NCI-H2171 (cell line): ENCODE measurements at regions not wholly inside any gene's neighbourhood (a gene's known extent, or its start where the extent isn't known, plus 50 kb on each side); places are given as distances from the start of the nearest gene placed in this dataset.
A peak's percentile ranks its signal among the peaks of the same experiment; 100 is the strongest.

ENCODE experiments used
- DNase-seq: peaks from one replicate; lab custom pipeline; 2025; lab: John Stamatoyannopoulos, UW

DNA sequence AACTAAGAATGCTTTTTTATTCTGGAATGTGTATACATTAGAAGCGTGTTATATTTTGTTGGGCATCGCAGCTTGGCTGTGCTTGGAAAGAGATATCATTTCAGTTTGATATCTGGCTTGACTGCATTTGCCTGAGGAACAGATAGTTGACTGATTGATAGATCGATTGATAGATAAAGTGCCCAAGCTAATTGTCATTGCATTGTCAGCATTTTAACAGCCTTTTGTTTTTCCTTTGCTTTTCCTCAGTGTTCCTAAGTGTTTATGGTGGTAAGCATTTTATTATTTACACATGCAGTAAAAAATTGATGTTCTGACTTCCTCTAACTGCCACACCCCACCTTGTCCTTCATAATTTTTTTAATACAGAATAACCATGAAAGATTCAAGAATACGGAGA, 180.9 kb upstream of the GRIK2 start:
- DNase-seq, result no peak

DNA sequence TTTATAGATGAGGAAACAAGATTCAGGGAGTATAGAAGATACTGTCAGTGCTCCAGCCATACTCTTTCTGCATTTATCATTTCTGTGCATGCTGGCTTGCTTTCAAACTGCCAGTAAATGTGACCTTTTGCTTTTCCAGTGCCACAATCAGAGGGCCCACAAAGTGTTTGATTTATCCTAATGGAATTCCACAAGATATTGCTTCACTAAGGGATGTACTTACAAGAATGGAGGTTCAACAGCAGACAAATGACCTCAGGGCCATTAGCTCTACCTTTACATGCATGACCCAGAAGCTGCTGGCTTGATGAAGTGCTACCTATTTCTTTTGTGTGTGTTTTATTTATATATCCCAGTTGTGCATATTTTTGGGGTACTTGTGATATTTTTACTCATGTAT, 171.5 kb upstream of the GRIK2 start:
- no peak for DNase-seq

DNA sequence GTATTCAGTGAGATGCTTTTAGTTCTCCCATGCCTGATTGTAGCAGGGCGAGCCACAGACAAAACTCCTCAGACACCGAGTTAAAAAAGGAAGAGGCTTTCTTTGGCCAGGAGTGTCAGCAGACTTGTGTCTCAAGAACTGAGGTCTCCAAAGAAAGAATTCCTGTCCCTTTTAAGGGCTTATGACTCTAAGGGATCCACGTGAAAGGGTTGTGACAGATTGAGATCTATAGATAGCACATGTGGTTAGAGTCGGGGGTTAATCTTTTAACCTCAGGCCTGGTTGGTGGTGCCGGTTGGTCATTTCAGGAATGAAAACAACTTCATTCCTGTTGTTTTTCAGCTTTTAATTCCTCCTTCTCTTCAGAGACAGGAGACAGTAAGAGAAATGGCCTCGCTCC, 168.8 kb upstream of the GRIK2 start:
- DNase-seq, result no peak

DNA sequence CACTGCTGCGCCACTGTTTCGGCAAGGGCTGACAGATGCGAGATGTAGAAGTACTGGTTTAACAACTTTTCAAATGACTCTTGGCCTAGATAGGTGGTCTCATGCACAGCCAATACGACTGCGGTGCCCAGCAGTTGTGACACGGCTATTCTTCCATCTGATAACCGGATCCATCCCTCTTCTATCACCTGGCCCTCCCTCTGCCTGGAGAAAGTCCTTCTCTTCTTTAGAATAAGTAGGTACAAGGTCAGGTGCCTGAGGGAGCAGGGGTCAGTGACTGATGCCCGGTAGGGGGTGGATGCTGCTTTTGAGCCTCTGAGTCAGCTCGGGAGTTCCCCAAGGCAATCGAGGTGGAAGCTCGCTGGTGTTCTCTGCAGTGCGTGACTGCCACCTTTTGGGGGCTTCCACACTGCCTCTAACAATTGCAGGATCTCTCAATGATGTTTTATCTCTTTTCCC, 166.8 kb upstream of the GRIK2 start:
- DNase-seq, result peak; percentile 15

DNA sequence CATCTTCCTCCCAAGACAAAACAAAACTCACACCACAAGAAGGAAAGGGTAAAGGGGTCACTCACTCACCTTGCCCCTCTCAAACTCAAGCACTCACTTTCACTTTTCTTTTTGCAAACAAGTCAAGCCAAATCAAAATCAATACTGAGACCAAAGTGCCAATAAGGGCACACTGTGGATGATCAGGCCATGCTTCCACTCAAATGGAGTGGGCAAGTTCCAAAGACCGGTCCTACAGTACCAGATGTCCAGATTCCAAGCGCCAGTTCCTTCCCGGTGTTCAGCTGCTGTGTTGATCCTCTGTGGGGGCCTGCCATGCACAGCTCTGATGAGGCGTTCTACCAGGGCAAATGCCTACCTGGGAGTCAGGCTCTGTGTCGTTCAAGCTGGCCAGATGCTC, 162.6 kb upstream of the GRIK2 start:
- no peak for DNase-seq

DNA sequence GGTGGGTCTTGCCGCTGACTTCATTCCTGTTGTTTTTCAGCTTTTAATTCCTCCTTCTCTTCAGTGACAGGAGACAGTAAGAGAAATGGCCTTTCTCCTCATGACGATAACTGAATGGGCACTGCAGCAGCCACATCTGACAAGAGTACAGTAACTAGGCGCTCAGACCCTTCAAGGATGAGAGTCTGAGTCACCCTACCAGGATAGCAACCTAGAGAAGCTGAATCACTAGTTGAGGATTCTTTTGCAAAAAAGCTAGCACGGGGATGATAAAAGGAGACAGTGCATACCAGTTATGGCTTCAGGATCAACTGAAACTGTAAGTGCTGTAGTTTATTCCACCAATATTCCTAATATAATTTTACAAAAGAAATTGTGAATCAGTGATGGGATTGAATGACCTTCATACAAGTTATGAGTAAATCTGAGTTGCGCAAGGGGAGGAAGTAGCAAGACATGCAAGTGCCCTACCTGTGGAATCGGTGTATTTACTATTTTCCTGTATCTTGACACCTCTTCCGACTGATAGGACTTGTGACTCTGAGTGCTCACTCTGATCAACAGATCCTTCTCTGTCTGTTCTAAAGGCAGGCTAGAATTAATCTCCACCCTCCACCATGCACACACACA, 161.8 kb upstream of the GRIK2 start:
- no peak for DNase-seq

DNA sequence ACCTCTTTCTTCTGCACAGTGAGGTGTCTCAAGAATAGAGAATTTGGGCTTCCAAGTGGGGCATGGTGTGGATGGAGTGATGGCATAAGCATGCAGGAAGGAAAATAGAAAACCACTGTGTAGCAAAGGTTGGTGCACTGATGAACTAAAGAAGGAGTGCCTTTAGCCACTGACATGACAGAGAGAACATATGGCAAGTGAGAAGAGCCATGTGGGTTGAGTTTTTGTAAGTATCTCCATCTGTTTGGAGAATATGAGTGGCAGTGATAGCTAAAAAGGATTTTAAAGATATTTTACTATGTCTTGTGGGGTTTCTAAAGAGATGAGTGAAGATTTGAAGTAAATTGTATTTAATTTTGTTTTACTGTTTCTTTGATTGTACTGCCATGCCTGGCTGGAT, 160.5 kb upstream of the GRIK2 start:
- peak; percentile 49 for DNase-seq

DNA sequence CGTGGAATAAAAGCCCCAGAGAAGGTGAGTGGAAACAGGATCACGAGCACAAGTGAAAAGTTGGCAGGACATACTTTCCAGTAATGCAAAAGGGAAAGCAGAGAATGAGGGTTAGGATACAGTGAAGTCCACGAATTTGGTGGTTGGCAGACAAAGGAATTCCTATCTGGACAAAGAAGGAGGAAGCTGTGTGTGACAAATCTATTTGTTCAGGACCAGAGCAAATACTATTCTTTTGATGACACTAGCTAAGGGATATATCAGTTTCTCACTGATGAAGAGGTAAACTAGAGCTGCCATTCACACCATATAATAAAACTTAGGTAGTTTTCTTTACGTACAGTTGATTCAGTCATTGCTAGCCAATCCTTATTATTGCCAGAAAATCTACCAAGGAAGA, 156.8 kb upstream of the GRIK2 start:
- no peak for DNase-seq

DNA sequence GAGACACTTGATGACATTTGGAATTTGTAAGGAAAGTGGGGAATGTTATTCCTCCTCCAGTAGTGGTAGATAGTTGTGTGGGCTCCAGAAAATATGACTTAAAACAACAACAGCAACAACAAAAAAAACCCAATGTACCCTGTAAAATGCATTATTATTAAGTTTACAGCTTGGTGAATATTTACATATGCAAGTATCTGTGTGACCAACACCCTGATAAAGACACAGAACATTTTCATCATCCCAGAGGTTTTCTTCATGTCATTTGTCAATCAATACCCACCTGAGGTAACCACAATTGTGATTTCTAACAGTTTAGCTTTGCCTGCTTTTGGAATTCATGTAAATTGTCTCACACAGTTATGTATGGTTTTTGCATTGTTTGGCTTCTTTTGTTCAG, 152.1 kb upstream of the GRIK2 start:
- DNase-seq, result no peak

DNA sequence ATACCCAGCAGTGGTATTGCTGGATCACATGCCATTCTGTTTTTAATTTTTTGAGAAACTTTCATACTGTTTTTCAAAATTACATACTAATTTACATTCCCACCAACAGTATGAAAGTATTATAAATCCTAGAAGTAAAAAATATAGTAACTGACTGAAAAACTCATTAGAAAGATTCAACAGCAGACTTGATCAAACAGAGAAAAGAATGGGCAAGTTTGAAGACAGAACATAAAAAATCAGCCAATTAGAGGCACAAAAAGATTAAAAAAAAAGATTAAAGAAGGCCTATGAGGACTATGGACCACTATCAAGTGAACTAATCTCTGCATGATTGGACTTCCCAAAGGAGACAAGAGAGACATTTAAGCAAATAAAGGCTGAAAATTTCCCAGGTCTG, 144.0 kb upstream of the GRIK2 start:
- no peak for DNase-seq

DNA sequence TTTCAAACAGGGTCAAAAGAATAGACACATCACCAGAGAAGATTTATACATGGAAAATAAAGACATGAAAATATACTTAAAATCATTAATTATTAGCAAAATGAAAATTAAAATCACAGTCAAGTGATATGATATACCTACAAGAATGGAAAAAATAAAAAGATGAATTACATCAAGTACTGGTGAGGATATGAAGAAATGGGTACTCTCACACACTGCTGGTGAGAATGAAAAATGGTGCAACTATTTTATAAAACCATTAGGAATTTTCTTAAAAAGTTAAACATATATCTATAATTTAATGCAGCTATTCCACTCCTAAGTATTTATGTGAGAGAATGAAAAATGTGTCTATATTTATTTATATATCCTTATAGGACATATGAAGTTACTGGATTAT, 136.3 kb upstream of the GRIK2 start:
- no peak for DNase-seq

DNA sequence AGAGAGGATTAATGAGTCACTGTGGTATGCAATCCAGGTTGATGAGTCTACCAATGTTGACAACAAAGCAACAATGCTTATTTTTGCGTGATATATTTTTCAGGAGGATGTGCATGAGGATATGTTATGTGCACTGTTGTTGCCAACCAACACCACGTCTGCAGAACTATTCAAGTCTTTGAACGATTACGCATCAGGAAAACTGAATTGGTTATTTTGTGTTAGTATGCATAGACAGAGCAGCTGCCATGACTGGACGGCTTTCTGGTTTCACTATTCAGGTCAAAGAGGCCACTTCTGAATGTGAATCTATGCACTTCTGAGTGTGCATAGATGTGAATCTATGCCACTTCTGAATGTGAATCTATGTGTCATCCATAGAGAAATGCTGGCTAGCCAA, 134.0 kb upstream of the GRIK2 start:
- no peak for DNase-seq

DNA sequence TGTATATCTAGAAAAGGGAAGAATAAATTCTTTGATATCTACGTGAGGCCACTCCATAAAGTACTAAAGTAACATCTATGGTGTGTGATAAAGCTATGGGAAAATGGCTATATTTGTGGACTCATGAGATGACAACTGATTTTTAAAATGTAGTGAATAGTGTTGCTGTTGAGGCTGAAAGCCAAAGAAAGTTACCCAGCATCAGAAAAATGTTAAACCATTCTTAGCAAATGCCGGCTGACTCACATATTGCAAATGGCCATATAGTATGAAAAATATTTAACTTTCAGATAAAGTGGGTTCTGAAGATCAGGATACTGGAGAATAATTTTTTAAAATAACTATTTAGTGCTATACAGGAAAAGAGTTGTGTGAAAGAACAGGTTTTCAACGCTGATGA, 129.9 kb upstream of the GRIK2 start:
- no peak for DNase-seq

DNA sequence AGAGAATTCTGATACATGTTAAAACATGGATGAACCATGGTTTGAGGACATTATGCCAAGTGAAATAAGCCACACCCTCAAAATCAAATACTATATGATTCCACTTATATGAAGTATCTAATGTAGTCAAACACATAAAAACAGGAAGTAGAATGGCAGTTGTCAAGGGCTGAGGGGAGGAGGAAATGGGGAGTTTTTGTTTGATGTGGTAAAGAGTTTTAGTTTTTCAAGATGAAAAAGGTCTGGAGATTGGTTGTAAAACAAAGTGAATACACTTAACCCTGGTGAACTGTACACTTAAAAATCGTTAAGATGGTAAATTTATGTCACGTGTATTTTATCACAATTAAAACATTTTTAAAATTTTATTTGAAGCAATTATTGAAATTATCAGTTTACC, 127.4 kb upstream of the GRIK2 start:
- no peak for DNase-seq

DNA sequence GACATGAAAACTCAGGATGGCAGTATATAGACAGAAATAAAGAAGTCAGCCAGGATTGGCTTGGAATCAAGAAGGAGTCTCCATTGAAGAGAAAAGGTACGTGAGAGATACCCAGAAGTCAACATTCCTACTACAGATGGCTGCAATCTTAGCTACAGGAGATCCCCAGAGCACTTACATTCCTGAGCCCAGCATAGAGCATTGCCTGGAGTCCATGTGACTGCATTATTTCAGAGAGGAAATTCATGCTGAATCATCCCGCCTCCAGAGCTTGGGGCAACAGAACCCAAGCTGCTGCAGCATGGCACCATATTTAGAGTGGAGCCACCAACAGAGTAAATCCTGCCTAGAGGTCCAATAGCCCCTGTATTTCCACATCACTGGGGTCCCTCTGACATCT, 125.0 kb upstream of the GRIK2 start:
- DNase-seq, result no peak

DNA sequence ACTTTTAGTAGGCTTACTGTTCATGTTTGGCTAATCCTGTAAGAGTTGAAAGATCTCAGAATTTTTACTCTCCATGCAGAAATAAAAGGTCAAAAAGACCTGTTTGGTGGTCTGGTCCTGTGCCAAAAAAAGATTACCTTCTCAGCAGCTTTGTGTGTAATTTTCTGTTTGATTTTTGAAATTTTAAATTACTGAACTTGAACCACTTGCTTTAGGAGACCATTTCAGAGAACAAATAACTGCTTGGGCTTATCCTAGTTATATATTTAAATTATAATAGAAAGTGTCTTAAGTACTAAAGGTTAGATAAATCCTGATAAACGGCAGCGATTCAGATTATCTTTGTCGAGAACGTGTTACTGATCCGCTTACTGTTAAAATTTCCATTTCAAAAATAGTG, 118.3 kb upstream of the GRIK2 start:
- no peak for DNase-seq

DNA sequence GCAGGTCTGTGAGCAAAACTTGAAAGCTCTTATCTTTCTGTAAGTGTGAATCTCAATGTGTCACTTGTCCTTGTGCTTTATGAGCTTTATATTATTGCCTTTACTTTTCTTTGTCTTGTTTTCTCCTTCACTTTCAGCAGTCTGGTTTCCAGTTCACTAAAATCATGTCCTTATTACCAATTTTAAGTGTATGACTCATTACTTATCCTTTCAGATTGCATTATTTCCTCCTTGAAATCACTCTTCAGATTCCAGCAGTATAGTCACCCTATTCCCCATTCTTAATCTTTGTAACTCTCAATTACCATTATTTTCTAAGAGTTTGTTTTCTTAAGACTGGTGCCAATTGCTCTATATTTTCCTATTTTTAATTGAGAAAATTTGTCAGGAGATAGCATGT, 117.4 kb upstream of the GRIK2 start:
- no peak for DNase-seq

DNA sequence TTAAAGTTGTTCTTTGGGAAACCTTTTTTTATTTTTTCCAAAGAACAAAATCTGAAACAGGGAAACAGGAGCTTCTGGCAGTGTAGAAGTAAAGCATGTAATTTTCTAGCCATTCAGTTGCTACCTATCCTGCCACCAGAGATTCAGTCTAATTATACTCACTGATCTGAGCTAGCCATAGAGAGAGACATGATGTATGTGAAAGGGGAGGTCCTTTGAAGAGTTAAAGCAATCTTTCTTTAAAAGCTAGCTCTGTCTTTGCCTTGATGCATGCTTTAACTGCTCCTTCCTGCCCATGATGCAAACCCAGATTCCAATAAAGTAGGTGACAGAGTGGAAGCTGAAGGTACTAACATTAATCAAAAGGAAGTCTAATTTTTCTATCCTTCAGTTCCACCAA, 114.1 kb upstream of the GRIK2 start:
- DNase-seq, result no peak

DNA sequence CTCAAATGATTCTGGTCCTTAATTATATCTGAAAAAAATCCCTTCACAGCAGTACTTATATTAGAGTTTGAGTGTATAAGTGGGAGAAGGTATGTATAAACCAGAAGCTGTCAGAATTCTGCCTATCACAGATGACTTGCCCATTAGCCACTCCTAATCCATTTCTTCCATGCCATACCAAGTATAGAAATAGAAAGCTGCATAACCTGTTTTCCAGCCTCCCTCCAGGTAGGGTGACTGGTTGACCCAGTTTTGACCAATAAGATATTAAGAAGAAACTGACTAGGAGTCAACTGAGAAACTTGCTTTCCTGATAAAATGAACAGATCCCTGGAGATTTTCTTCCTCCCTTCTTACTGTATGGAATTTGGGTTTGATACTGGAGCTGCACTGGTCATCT, 112.2 kb upstream of the GRIK2 start:
- DNase-seq, result no peak

DNA sequence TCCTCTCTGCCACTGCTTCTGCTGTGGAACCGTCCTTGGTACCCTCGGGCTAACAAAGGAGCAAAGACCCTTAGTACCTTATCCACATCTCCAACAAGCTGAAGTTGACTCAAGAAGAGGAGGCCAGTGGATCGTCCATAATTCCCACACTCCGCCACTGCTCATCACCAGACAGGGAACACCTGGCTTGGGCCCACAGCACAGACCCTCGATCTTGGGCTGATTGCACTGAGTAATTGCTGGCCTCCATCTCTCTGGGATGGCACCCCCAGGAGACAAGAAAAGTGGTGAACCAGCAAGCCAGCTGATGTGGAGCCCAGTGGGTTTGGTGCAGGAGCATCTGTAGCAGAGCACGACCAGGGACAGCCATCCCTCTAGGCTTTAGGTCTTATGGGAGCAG, 109.4 kb upstream of the GRIK2 start:
- DNase-seq, result no peak

DNA sequence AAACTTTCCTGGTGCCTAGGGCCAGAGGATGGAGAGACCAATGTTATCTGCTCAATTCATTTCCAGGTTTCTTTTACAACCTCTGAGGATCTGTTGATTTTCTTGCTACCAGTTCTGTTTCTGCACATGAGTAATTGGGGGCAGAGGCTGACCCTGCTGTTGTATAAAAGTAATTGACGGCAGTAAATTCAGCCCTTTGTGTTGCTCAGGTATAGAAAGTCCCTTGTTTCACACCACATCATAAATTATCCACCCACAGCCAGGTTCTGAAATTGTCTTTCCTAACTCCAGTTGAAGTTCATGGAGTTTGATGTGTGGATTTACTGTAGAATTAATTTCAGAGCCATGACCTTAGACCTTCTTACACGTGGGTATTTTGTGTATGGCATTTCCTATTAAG, 107.4 kb upstream of the GRIK2 start:
- no peak for DNase-seq

DNA sequence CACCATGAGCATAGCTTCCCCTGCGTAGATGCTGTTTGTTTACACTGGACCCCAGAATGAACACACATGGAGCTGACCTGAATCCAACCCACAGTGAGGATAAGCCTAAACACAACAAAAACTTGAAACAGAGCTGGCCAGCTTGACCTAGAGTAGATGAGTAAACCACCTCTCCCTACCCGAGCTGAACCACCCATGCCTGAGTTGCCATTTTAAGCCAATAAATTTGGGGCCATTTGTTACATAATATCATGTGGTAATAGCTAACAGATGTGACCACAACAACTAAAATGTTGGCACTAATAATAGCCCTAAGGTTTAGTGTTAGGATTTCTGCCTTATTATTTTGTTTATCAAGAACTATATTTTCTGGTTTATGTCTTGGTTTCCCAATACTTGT, 103.2 kb upstream of the GRIK2 start:
- DNase-seq, result no peak

DNA sequence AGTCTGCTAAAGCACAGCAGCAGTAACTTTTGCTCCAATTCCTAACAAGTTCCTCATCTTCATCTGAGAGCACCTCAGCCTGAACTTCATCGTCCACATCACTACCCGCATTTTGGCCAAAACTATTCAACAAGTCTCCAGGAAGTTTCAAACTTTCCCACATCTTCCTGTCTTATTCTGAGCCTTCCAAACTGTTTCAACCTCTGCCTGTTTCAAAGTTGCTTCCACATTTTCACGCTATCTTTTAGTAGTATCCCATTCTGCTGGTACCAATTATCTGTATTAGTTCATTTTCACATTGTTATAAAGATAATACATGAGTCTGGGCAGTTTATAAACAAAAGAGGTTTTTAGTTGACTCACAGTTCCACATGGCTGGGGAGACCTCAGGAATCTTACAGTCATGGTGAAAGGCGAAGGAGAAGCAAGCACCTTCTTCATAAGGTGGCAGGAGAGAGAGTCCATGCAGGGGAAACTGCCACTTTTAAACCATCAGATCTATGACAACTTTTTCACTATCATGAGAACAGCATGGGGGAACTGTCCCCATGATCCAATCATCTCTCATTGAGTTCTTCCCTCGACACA, 99.4 kb upstream of the GRIK2 start:
- DNase-seq, result no peak

DNA sequence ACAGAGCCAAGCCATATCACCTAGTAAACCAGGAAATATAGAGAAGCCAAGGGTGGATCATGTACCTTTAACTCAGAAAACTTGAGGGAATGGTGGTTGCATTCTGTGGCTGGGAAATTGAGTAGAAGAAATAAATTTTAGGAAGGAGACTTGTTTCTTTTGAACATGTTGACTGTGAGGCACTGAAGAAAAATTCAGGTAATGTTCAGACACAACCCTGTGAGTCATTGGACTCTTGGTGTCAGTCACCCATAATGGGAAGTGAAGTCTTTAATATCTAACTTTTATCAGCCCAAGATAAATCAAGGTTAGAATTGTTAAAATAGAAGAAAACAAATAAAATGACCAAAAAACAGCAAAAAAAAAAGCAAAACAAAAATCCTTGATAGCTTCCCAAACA, 98.8 kb upstream of the GRIK2 start:
- DNase-seq, result no peak
